ENCODE measurements at regions not wholly inside any gene's neighbourhood (a gene's known extent, or its start where the extent isn't known, plus 50 kb on each side); places are given as distances from the start of the nearest gene placed in this dataset.
A peak's percentile ranks its signal among the peaks of the same experiment; 100 is the strongest.

DNA sequence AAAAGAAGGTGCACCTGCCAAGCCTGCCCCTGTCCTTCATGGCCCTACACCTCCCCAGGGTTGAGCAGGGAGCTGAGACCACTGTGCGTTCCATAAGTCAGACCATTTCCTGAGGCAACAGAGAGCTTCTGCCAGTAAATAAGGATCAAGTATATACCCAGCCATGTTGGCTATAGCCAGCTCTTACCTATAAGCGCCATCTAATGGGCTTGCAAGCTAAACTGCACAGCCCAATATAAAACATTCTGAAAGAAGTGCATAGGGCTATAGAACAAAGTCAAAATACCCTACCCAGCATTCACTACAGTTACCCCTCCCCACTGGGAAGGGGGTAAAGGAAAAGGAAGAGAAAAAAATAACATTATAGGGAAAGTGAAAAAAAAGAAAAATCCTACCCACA, 59.3 kb upstream of the SCAF11 start:
- Mint-ChIP-seq H3K36me3 (peaks cover 42% of the 10 kb centered on the region), H3K9me3 (peaks cover 72% of the 10 kb centered on the region), H3K4me1 (peaks cover 5% of the 10 kb centered on the region), H3K27ac (no peak overlapping the region), H3K4me3 (no peak overlapping the region), H3K27me3 (ENCODE audit: low read depth) (no peaks in the 10 kb centered on the region; the same call in 1 of the 2 replicates)
- POLR2A ChIA-PET, result interaction anchor here (0.5 to 0.6 kb wide), 2 partner anchors 59 to 115 kb away, joined by 3 read pairs; partner anchors contain the start of gene SCAF11
- ATAC-seq (peak; percentile 91), DNase-seq (ENCODE audit: low spot score) (no peak)
- CTCF ChIA-PET, result interaction anchor here (0.6 to 2.0 kb wide), 6 partner anchors 20 to 58 kb away, joined by 3 to 10 read pairs (median 4); no protein-coding TSS in a partner anchor
- TF ChIP-seq ZNF396 (CRISPR knock-in tag; IDR thresholded peaks at IDR 0.05; ENCODE audit: borderline replicate concordance) (no peak), GABPB1 (CRISPR knock-in tag; IDR thresholded peaks at IDR 0.05) (no peak)
- TF ChIP-seq, protein P1, sequence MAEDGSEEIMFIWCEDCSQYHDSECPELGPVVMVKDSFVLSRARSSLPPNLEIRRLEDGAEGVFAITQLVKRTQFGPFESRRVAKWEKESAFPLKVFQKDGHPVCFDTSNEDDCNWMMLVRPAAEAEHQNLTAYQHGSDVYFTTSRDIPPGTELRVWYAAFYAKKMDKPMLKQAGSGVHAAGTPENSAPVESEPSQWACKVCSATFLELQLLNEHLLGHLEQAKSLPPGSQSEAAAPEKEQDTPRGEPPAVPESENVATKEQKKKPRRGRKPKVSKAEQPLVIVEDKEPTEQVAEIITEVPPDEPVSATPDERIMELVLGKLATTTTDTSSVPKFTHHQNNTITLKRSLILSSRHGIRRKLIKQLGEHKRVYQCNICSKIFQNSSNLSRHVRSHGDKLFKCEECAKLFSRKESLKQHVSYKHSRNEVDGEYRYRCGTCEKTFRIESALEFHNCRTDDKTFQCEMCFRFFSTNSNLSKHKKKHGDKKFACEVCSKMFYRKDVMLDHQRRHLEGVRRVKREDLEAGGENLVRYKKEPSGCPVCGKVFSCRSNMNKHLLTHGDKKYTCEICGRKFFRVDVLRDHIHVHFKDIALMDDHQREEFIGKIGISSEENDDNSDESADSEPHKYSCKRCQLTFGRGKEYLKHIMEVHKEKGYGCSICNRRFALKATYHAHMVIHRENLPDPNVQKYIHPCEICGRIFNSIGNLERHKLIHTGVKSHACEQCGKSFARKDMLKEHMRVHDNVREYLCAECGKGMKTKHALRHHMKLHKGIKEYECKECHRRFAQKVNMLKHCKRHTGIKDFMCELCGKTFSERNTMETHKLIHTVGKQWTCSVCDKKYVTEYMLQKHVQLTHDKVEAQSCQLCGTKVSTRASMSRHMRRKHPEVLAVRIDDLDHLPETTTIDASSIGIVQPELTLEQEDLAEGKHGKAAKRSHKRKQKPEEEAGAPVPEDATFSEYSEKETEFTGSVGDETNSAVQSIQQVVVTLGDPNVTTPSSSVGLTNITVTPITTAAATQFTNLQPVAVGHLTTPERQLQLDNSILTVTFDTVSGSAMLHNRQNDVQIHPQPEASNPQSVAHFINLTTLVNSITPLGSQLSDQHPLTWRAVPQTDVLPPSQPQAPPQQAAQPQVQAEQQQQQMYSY (CRISPR knock-in tag; IDR thresholded peaks at IDR 0.05), result no peak

DNA sequence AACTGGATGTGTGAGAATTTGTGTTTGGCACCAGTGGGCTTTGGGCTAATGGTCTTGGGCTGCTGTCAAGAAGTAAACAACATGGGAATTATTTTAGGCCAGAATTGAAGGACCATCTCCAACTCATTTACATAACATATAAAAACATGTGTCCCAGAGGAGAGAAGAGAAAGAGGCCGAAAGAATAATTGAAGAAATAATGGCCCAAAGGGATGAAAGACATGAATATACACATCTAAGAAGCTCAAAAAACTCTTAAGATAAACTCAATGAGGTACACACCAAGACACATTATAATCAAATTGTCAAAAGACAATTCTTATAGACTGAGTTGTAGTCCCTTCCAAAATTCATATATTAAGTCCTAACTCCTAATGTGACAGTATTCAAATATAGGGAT, 56.1 kb upstream of the SCAF11 start:
- no peak for TF ChIP-seq SMAD3 (CRISPR knock-in tag; IDR thresholded peaks at IDR 0.05; ENCODE audit: borderline replicate concordance)
- no peak for TF ChIP-seq NFE2L1 (CRISPR knock-in tag; IDR thresholded peaks at IDR 0.05)
- no peak for TF ChIP-seq TEAD1 (CRISPR knock-in tag; IDR thresholded peaks at IDR 0.05)
- no peak for TF ChIP-seq CREB1 (CRISPR knock-in tag; IDR thresholded peaks at IDR 0.05)
- TF ChIP-seq ZNF138 (CRISPR knock-in tag; conservative IDR thresholded peaks at IDR 0.05), result no peak
- no peak for TF ChIP-seq ATF1 (CRISPR knock-in tag; IDR thresholded peaks at IDR 0.05)
- no peak for TF ChIP-seq NFYB (CRISPR knock-in tag; conservative IDR thresholded peaks at IDR 0.05; ENCODE audit: low read depth)
- no peak for TF ChIP-seq ESRRA (CRISPR knock-in tag; IDR thresholded peaks at IDR 0.05; ENCODE audit: borderline replicate concordance)
- TF ChIP-seq SP1 (CRISPR knock-in tag; conservative IDR thresholded peaks at IDR 0.05), result no peak
- TF ChIP-seq GABPB1 (CRISPR knock-in tag; IDR thresholded peaks at IDR 0.05), result no peak
- no peak for TF ChIP-seq ZNF423 (CRISPR knock-in tag; IDR thresholded peaks at IDR 0.05)
- no peak for TF ChIP-seq ZNF281 (CRISPR knock-in tag; IDR thresholded peaks at IDR 0.05)
- no peak for TF ChIP-seq RORB (CRISPR knock-in tag; IDR thresholded peaks at IDR 0.05)
- ATAC-seq (no peak), DNase-seq (ENCODE audit: low spot score) (no peak)
- Mint-ChIP-seq H3K9me3 (peaks cover 66% of the 10 kb centered on the region), H3K36me3 (peaks cover 50% of the 10 kb centered on the region), H3K27me3 (ENCODE audit: low read depth) (no peaks in the 10 kb centered on the region; the same call in 1 of the 2 replicates), H3K4me1 (peaks cover 25% of the 10 kb centered on the region), H3K27ac (no peak overlapping the region), H3K4me3 (no peak overlapping the region)
- POLR2A ChIA-PET, result no interaction called here
- CTCF ChIA-PET, result no interaction called here

- POLR2A ChIA-PET, result no interaction called here
- DNase-seq (ENCODE audit: low spot score) (no peak), ATAC-seq (peak; percentile 85)
- Mint-ChIP-seq H3K27ac (peak overlapping the region; percentile 91), H3K4me1 (peaks cover 25% of the 10 kb centered on the region), H3K27me3 (ENCODE audit: low read depth) (peaks cover 7% of the 10 kb centered on the region), H3K36me3 (peaks cover 52% of the 10 kb centered on the region), H3K4me3 (peak overlapping the region; percentile 38), H3K9me3 (peaks cover 63% of the 10 kb centered on the region)
- TF ChIP-seq TCF7 (CRISPR knock-in tag; IDR thresholded peaks at IDR 0.05; ENCODE audit: low read depth), result no peak
- peak; percentile 67; the same call in 1 of the 2 replicates for TF ChIP-seq TEAD1 (CRISPR knock-in tag; IDR thresholded peaks at IDR 0.05)
- CTCF ChIA-PET, result interaction anchor here (1.1 to 1.4 kb wide), 3 partner anchors 27 to 52 kb away, joined by 3 to 6 read pairs (median 6); no protein-coding TSS in a partner anchor
These were observed 53.7 kb upstream of the SCAF11 start for GRCh38 chr12:46043972-46044520.
